Fibroblast of skin of right quadriceps (primary cell): ENCODE measurements at regions not wholly inside any gene's neighbourhood (a gene's known extent, or its start where the extent isn't known, plus 50 kb on each side); places are given as distances from the start of the nearest gene placed in this dataset.
A peak's percentile ranks its signal among the peaks of the same experiment; 100 is the strongest.

ENCODE experiments used
- DNase-seq: peaks from one replicate; pipeline ENCODE4 v3.0.0-alpha.2; 2013

DNA sequence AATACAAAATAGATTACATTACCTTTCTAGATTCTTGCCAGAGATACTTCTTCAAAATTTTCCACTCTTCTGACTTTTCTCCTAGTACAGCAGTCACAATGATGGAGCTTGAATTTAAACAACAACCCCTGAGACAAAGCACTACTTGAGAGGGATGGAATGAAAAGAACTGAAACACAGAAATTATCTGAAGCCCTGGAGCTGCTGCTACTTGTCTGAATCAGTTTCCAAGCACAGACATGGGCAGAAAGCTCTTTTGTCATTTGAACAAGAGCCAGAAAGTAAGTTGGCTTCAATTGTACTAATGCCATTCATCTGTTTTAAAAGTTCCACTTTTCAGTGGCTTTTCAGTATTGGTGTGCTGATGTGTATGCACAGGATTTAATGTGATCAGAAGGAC lies 718.5 kb upstream of the ARPP21 start:
- no peak for DNase-seq

DNA sequence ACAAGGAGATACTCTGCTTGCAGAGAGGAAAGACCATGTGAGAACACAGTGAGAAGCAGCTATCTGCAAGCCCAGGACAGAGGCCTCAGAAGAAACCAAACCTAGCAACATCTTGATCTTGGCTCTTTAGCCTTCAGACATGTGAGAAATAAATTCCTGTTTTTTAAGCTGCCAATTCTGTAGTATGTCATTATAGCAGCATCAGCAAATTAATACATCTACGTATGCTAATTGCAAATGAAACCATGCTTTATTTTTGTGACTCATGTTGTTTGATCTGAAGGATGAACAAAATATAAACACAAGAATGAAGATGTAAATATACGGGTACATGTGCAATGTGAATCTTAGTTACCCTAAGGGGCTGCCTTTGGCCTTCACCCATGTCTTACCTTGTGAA lies 714.4 kb upstream of the ARPP21 start:
- DNase-seq, result no peak

DNA sequence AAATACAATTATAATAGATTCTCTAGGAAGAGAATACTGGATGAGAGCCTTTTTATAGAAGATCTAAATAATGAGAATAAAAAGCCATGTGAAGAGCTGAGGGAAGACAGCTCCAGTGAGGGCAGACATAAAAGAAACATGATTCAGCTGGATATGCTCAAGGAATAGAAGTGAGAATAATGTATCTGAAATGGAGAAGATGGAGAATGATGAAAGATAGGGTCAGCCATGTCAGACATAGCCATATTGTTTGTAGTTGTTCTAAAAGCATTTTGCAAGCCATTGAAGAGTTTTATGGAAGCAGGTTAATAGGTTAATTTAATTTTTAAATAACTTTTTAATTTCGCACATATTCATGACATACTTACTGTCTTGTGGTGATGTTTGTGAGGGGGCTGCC lies 713.5 kb upstream of the ARPP21 start:
- no peak for DNase-seq

DNA sequence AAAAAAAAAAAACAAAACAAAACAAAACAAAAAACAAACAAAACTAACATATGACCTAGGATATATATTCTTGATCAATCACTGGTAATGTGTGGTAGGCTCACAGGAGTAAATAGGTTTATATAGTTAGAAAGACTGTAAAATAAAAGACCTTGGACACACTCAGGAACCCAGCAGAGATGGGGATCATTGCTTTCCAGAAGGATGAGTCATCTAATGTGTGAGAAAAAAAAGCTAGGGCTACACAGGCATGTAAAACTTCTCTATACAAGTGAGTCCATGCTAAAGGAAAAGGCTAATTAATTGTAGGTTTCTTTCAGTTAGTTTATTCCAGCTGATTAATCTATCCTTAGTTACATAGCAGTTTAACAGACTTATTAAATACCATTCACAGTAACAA lies 710.3 kb upstream of the ARPP21 start:
- no peak for DNase-seq

DNA sequence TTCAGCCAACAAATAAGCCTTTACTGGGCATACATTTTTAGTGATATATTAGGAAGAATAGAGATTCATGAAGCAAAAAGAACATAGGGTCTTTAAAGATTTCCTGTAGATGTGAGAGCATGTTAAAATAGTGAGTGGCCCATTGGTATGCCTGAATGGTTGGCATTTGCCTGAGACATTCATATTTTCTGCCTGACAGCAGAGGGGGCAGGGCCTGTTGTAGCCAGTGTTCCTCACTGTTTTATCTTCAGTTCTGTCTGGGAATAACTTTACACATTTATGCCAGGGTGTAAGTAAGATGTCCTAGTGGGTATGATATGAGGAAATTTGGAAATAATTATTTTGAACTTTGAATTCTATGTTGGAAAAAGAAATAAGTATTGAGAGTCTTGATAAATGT lies 704.7 kb upstream of the ARPP21 start:
- DNase-seq, result no peak

DNA sequence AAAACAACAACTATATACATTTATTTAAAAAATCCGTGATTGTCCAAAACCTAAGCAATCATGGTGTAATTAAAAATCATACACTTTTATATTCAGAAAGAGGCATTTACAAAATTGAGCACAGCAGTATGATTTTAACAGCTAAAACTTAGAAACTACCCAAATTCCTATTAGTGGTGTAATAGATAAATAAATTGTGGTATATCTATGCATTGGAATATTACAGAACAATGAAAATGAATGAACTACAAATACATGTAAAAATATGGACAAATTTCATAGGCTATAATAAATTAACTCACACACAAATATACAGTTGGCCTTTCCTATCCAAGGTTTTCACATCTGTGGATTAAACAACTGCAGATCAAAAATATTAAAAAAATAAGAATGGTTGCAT lies 700.5 kb upstream of the ARPP21 start:
- no peak for DNase-seq

DNA sequence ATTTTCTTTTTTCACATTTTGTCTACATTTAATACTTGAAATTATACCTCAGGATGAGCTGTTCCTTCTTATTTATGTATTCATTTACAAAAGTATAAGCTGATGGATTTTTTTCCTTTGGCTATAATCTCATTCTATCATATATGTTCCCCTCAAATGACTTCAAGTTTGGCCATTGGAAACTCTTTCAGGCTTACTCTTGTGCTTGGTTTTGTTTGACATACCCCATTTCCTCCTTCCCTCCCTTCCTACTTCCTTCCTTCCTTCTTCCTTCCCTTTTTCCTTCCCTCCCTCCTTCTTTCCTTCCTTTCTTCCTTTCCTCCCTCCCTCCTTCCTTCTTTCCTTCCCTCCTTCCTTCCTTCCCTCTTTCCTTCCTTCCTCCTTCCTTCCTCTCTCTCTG lies 697.1 kb upstream of the ARPP21 start:
- no peak for DNase-seq

DNA sequence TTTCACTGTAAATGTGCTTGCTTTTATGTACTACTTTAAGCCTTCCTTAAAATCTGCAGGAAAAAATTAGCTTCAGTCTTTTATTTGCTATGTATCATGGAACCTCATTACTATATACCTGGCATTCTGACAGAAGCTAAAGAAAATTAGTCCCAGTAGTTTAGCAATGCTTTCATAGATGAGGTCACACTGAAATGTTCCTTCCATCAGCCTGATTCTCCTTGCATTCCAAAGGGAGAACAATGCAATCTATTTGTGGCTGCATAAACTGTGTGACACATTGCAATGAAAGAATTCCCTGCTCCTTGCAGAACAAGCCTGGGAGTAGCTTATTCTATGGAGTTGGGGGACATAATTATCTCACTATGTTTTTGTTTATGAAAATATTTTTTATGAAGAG lies 691.5 kb upstream of the ARPP21 start:
- peak; percentile 81 for DNase-seq

DNA sequence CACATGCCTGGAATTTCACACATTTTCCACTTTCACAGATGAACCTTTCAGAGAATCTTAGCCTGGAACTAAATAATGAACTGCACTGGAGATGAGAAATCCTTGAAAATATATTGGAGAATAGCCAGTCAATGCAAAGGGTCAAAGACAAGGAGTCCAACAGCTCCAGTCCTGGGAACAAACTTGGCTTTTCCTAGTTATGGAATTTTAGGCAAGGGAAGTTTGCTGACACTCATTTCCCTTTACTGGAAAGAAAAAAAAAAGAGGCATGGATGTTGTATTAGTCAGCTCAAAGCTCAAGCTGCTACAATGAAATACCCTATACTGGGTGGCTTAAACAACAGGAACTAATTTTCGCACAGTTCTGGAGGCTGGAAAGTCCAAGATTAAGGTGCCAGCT lies 690.8 kb upstream of the ARPP21 start:
- DNase-seq, result peak; percentile 33

DNA sequence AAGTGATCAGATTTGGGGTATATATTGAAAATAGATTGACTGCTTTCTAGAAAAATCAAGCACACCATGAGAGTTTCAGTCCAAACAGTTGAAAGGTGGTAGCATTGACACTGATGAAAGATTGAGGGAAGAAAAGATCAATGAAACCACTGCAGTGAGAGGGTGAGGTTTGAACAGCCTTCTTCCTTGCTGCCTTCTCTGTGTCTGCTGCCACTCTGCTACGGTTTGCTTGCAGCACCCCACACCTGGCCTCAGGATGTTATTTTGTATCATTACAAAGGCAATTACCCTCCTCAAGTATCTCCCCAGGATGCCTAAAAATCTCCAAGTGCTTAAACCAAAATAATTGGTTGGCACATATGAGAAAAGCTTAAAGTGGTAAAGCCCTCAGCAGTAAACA lies 683.6 kb upstream of the ARPP21 start:
- DNase-seq, result no peak

DNA sequence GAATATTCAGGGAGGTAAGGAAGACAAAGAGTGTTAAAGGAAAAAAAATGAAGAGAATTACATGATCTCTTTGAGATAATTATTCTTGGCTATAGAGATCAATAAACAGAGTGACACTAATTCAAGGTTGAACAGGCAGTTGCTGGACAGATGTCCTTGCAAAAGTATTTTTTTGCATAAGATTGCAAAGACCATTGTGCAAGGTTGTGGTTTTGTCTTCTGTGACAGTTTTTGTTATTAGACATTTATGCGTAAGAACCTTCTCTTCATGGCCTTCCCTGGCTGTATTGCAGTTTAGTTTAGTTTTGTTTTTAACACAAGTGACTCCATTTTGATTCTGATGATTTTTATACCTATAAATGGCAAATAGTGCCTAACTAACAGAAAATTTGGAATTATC lies 682.8 kb upstream of the ARPP21 start:
- no peak for DNase-seq

DNA sequence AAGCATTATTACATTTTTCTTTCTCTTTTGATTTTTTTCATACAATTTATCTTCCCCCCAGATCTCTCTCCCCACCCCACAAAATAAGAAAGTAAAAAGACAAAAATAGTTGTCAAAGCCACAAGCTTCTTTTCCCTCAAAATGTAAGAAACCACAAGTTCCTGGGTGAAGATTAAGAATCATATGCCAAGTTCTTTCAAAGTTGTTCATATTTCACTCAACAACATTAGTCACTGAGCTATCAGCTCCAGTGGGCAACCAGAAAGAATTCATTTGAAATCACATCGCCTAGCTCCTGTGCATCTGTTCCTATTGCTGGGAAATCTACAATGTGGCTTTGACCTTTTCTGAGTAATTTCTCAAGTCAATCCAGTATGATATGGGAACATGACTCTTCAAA lies 681.6 kb upstream of the ARPP21 start:
- DNase-seq, result peak; percentile 70

DNA sequence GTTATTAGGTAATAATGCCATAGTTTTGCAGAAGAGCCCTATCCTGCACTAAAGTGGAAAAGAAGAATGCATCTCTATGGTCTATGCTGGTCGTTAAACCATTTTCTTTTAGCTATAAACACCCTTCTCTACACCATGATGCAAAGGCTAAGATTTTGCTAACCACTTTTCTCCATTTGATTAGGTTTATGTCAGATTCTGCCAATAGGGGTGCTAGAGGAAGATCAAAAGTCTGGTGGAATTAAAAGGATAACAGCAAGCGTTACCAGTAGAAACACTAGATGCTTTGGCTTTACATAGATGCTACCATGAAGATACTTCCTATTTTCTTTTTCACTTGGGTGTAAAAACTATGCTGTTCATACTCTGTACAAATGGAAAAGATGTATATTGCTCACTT lies 669.8 kb upstream of the ARPP21 start:
- no peak for DNase-seq

DNA sequence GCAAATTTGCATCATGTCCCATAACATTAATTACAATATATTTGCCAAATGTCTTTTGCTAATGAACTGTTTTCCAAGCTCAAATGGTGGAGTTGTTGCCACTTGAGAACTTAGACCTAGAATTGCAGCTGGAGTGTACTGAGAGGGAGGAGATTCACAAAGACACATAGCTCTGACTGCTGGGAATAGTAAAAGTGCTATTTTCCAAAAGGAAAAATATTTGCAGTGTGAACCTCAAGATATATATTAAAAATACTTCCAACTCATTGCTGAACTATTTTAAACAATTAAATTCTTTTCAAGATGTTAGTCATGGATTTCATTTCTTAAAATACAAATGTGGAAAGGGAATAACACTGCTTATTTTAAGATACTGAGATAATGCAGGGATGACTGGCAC lies 666.8 kb upstream of the ARPP21 start:
- no peak for DNase-seq

DNA sequence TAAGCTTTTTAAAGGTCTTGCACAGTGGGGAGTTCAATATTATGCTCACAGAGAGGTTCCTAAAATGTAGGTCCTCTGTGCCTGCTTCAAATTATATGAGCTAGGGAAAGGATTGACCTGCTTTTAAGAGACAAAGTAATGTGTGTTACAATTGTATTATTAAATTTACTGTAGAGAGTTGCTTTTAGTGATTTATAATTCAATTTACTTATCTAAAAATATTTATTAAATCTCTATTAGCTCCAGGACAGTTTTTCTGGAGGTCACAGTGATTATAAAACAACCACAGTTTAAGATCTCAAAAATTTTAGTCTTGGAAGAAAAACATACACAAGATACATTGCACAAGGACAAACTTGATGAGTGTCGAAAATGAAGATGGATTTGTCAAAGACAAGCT lies 665.7 kb upstream of the ARPP21 start:
- no peak for DNase-seq

DNA sequence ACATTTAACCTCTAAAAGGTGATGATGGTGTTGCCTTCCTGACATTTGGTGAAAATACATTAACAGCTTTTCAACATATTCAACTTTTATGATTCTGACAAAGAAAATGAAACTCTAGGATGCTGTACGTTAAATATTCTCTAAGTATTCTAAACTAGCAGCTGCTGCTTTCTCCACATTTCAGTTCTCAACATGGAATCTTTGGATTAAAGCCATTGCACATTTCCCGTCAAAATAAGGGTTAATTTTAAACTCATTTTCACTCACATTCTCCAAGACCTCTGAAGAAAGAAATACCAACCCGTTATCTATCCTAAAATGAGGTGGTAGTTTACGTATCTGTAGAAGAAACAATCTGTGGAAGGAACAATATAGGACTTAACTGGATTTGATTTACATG lies 655.7 kb upstream of the ARPP21 start:
- DNase-seq, result no peak

DNA sequence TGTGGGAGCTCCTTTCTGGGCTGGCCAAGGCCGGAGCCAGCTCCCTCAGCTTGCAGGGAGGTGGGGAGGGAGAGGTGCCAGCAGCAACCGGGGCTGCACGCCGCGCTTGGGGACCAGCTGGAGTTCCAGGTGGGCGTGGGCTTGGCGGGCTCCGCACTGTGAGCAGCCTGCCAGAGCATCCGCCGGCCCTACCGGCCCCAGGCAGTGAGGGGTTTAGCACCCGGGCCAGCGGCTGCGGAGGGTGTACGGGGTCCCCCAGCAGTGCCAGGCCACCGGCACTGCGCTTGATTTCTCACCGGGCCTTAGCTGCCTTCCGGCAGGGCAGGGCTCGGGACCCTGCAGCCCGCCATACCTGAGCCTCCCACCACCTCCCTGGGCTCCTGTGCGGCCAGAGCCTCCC lies 651.0 kb upstream of the ARPP21 start:
- no peak for DNase-seq

DNA sequence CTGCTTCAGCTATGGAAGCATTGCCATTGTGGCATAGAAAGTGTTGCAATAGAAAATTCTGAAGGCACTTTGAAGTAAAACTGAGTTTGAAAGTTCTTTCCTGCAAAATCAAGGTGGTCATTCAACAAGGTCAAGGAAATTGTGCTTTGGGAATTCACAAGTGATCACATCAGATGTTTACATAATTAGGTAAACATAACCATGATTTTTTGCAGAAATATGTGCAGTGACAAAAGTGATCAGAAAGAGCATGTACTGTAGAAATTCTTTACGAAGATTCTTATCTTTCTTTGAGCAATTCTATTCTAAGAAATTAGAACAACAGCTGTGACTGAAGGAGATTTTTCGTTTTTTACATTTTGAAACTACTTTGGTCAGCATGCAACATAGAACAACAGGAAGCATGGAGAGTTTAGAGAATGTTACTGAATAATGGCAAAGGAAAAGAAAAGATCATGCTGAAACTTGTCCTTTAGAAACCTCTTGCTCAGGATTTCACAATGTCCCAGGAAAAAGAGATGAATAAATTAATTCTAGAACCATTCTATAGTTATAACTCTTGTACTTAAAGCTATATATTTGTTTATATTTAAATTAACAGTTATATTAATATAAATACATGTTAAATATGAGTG lies 643.4 kb upstream of the ARPP21 start:
- DNase-seq, result no peak

DNA sequence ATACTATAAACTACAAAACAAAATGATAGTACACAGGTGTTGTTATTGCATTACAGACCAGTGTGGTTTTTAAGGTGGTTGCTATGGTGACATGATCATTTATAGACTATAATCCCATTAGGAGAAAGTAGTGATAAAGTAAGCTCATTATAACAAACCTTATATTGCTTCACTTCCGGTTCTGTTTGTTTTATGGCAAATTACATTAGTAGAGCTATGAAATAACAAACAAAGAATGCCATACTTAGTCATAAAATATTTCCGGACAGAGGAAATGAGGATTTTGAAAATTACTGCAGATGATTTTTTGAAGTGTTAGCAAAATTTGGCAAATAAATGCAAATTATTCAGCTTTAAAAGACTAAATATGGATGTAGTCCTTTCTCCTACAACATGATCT lies 640.4 kb upstream of the ARPP21 start:
- DNase-seq, result no peak

DNA sequence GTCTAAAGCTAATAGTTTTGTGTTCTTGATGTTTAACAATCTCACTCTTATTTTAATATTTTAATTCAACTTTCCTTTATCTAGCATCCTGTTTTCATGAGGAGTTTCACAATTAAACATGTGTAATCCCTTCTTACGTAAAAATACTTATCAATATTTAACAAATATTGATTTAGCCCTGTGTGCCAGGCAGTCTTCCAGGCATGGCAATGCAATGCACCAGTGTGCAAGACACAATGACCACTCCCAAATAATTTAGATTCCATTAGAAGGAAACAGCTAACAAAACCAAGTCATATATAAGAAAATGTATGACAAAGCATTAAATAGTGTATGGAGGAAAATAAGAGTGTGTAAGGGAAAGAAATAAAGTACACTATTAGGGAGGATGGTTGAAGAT lies 627.1 kb upstream of the ARPP21 start:
- DNase-seq, result no peak

DNA sequence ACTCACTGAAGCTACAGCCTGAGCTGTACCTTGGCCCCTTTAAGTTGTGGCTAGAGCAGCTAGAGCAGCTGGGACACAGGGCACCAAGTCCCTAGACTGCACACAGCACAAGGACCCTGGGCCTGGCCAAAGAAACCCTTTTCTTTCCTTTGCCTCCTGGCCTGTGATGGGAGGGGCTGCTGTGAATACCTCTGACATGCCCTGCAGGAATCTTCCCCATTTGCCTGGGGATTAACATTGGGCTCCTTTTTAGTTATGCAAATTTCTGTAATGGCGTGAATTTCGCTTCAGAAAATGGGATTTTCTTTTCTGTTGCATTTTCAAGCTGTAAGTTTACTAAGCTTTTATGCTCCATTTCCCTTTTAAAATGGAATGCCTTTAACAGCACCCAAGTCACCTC lies 611.2 kb upstream of the ARPP21 start:
- no peak for DNase-seq

DNA sequence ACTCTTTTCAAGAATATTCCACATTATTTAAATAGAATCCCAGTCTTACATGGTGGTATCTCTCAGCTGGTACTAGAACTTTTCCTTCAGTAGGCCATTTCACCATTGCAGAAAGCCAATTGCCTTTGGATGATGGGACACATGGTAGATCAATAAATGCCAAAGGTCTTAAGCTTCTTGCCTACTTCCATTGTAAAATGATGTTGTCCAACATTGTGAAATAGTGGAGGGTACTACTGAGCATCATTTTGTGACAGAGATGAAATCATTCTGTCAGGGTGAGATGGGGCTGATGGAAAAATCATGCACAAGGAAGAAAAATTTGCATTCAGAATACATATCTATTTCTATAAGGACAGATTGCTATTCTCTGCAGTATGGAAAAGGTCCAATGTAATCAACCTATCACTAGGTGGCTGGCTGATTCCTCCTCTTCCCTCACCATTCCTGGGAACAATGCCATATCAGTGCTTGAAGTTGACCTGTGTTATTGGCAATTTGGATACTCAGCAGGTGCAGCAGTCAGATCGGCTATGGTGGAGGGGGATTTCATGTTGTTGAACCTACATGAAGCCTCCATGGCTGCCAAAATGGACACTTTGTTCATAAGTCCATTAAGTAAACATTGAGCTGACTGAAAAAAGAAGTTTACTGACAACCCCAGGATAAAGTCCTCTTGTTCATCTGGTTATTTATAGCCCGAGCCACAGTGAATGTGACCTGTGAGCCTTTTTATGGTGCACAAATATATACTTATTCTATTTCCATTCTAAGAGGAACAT lies 596.9 kb upstream of the ARPP21 start:
- DNase-seq, result no peak

DNA sequence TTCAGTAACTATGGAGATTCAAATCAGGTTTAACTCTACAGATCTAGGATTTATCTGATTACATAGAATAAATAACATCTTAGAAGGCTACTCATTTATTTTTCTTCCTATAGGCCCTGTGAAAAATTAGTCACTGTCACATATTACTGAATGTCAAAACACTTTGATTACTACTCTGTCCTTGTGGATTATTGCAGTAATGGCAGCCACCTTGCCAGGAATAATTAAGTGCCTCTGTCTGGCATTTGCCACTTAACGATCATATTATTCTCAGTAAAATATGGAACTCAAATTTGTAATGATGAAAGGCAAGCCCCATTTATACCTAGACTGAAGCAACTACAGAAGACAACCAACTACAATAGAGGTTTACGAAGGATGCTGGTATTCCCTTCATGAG lies 596.3 kb upstream of the ARPP21 start:
- DNase-seq, result no peak

DNA sequence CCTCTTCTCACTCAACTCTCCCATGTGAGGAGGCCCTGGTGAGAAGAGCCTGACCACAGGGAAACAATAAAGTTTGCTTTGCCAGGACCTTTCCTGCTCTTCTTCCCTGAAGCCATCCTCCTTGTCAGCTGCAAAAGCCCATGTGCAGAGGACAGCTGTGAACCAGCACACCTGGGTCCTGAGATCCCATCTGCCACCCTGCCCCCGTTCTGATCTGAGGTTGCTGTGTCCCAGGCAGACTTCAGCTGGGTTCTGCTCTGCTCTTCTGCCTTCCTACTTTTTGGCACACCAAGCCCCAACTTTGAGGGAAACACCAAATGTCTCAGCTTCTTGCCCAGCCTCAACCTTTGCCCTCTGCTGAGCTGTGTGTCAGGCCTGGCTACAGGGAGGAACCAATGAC lies 595.1 kb upstream of the ARPP21 start:
- DNase-seq, result no peak

DNA sequence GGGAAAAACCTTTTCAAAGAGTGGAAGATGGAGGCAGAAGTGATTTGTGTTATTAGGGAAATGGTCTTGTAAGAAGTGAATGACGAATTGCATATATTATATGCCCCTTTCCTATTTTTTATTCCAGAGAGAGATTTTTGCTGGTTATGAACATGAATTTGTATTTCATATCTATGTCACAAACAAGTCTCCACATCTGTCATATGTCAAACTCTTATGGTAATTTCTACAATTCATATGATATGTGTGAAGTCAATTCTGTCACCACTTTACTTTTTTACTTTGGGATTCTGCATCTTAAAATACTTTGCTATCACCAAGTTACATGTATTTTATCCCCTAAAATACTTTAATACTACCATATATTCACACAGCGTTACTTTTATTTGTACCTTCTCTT lies 594.2 kb upstream of the ARPP21 start:
- no peak for DNase-seq
